Breast epithelium (tissue), 3 donors: ENCODE measurements at regions not wholly inside any gene's neighbourhood (a gene's known extent, or its start where the extent isn't known, plus 50 kb on each side); places are given as distances from the start of the nearest gene placed in this dataset.

Experiments used
- POLR2A ChIP-seq: fragments of 450-650 bp; IDR thresholded peaks from one replicate; pipeline ENCODE4 v1.6.1; 2016; ENCODE audit warnings: antibody characterized with exemption, mild to moderate bottlenecking, moderate library complexity
- POLR2AphosphoS5 ChIP-seq, 3 donors: sonication (generic); formaldehyde crosslinking; IDR thresholded peaks; one replicate each; pipeline ENCODE4 v1.6.1; 2017; ENCODE audit warnings: antibody characterized with exemption in 3 of 3

- TF ChIP-seq POLR2A, result no peak
- TF ChIP-seq POLR2AphosphoS5 (IDR thresholded peaks at IDR 0.05), result no peak
These were observed 67.0 kb downstream of the ZNF467 start for GRCh38 chr7:149706398-149706797.
